ENCODE measurements at regions not wholly inside any gene's neighbourhood (a gene's known extent, or its start where the extent isn't known, plus 50 kb on each side); places are given as distances from the start of the nearest gene placed in this dataset.
"Not testable (repeated sequence)": the region's sequence is repeated elsewhere in the genome, so short reads cannot be mapped to it uniquely, and the experiment has no call there.

- DNase-seq (ENCODE audit: low read depth, low spot score), result peak; percentile 16
- H3K4me3 ChIP-seq (ENCODE audit: low read length), result no peak overlapping the region
These were observed 204.0 kb upstream of the NANOGP8 start for GRCh38 chr15:35289024-35289617.

GRCh38 chr15:35288580-35288979 is 203.5 kb upstream of the NANOGP8 start:
- no peak for DNase-seq (ENCODE audit: low read depth, low spot score)
- H3K4me3 ChIP-seq (ENCODE audit: low read length), result no peak overlapping the region

GRCh38 chr15:35286721-35287120 is 201.6 kb upstream of the NANOGP8 start:
- no peak for DNase-seq (ENCODE audit: low read depth, low spot score)
- no peak overlapping the region for H3K4me3 ChIP-seq (ENCODE audit: low read length)

GRCh38 chr15:35282965-35283496 is 197.9 kb upstream of the NANOGP8 start:
- DNase-seq (ENCODE audit: low read depth, low spot score), result no peak

GRCh38 chr15:35281515-35281914 is 196.4 kb upstream of the NANOGP8 start:
- DNase-seq (ENCODE audit: low read depth, low spot score), result no peak
- H3K4me3 ChIP-seq (ENCODE audit: low read length), result no peak overlapping the region

More at GRCh38 chr15:35282965-35283496, 197.9 kb upstream of the NANOGP8 start:
- H3K4me3 ChIP-seq (ENCODE audit: low read length), result no peak overlapping the region

GRCh38 chr15:35279811-35280210 is 194.7 kb upstream of the NANOGP8 start:
- DNase-seq (ENCODE audit: low read depth, low spot score), result no peak
- no peak overlapping the region for H3K4me3 ChIP-seq (ENCODE audit: low read length)

- no peak for DNase-seq (ENCODE audit: low read depth, low spot score)
These were observed 186.4 kb upstream of the NANOGP8 start for GRCh38 chr15:35271371-35272043.

GRCh38 chr15:35260941-35261340 is 175.8 kb upstream of the NANOGP8 start:
- DNase-seq (ENCODE audit: low read depth, low spot score), result no peak
- no peak overlapping the region for H3K4me3 ChIP-seq (ENCODE audit: low read length)

More at GRCh38 chr15:35271371-35272043, 186.4 kb upstream of the NANOGP8 start:
- H3K4me3 ChIP-seq (ENCODE audit: low read length), result no peak overlapping the region

GRCh38 chr15:35260274-35260673 is 175.2 kb upstream of the NANOGP8 start:
- DNase-seq (ENCODE audit: low read depth, low spot score); H3K4me3 ChIP-seq (ENCODE audit: low read length): not testable (repeated sequence)

- no peak overlapping the region for H3K4me3 ChIP-seq (ENCODE audit: low read length)
- DNase-seq (ENCODE audit: low read depth, low spot score), result no peak
These were observed 171.5 kb upstream of the NANOGP8 start for GRCh38 chr15:35256551-35256950.

GRCh38 chr15:35256141-35256540 is 171.0 kb upstream of the NANOGP8 start:
- DNase-seq (ENCODE audit: low read depth, low spot score), result no peak
- no peak overlapping the region for H3K4me3 ChIP-seq (ENCODE audit: low read length)

- not testable (repeated sequence) for DNase-seq (ENCODE audit: low read depth, low spot score); H3K4me3 ChIP-seq (ENCODE audit: low read length)
These were observed 169.8 kb upstream of the NANOGP8 start for GRCh38 chr15:35254908-35255307.

- DNase-seq (ENCODE audit: low read depth, low spot score), result no peak
- H3K4me3 ChIP-seq (ENCODE audit: low read length), result no peak overlapping the region
These were observed 169.0 kb upstream of the NANOGP8 start for GRCh38 chr15:35254062-35254461.

- DNase-seq (ENCODE audit: low read depth, low spot score), result no peak
These were observed 167.3 kb upstream of the NANOGP8 start for GRCh38 chr15:35252351-35252865.

GRCh38 chr15:35247150-35247549 is 162.1 kb upstream of the NANOGP8 start:
- no peak for DNase-seq (ENCODE audit: low read depth, low spot score)
- H3K4me3 ChIP-seq (ENCODE audit: low read length), result no peak overlapping the region

More at GRCh38 chr15:35252351-35252865, 167.3 kb upstream of the NANOGP8 start:
- H3K4me3 ChIP-seq (ENCODE audit: low read length), result no peak overlapping the region

- DNase-seq (ENCODE audit: low read depth, low spot score), result no peak
These were observed 161.4 kb upstream of the NANOGP8 start for GRCh38 chr15:35246451-35246850.

GRCh38 chr15:35245681-35246080 is 160.6 kb upstream of the NANOGP8 start:
- DNase-seq (ENCODE audit: low read depth, low spot score); H3K4me3 ChIP-seq (ENCODE audit: low read length): not testable (repeated sequence)

More at GRCh38 chr15:35246451-35246850, 161.4 kb upstream of the NANOGP8 start:
- H3K4me3 ChIP-seq (ENCODE audit: low read length), result no peak overlapping the region

- DNase-seq (ENCODE audit: low read depth, low spot score), result no peak
- no peak overlapping the region for H3K4me3 ChIP-seq (ENCODE audit: low read length)
These were observed 159.1 kb upstream of the NANOGP8 start for GRCh38 chr15:35244227-35244626.

- no peak for DNase-seq (ENCODE audit: low read depth, low spot score)
- H3K4me3 ChIP-seq (ENCODE audit: low read length), result no peak overlapping the region
These were observed 158.7 kb upstream of the NANOGP8 start for GRCh38 chr15:35243758-35244157.

GRCh38 chr15:35239693-35240092 is 154.6 kb upstream of the NANOGP8 start:
- H3K4me3 ChIP-seq (ENCODE audit: low read length); DNase-seq (ENCODE audit: low read depth, low spot score): not testable (repeated sequence)
